NCI-H69 (cell line): ENCODE measurements at regions not wholly inside any gene's neighbourhood (a gene's known extent, or its start where the extent isn't known, plus 50 kb on each side); places are given as distances from the start of the nearest gene placed in this dataset.
"Not testable (repeated sequence)": the region's sequence is repeated elsewhere in the genome, so short reads cannot be mapped to it uniquely, and the experiment has no call there.

ENCODE experiments used
- DNase-seq: peaks from one replicate; lab custom pipeline; 2025; lab: John Stamatoyannopoulos, UW

DNA sequence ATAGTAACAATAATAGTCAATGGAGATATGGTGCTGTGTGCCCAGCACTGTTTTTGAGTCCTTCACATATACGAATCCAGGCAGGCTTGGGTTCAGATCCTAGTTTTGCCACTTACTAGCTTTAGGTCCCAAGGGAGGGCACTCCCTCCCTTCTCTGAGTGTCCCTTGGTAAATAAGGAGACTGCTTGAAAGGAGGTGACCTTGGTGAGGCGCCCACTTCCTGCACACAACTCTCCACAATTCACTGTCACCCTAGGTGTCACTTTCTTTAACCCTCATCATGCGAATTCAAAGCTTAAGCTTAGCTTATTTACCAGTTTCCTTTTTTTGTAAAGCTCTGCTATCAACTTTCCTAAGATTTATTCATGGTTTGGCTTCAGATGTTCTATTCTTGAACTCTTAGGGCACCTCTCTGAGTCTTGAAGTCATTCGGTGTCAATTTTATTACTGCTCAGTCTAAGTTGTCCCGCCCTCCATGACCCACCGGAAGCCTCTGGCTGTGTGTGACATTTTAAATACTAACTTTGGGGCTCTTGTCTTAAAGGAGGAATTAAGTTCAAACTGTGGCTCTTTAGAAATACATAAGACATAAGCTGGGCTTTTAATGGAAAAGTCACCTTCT is 170.7 kb upstream of the ZNF618 start:
- DNase-seq = no peak

DNA sequence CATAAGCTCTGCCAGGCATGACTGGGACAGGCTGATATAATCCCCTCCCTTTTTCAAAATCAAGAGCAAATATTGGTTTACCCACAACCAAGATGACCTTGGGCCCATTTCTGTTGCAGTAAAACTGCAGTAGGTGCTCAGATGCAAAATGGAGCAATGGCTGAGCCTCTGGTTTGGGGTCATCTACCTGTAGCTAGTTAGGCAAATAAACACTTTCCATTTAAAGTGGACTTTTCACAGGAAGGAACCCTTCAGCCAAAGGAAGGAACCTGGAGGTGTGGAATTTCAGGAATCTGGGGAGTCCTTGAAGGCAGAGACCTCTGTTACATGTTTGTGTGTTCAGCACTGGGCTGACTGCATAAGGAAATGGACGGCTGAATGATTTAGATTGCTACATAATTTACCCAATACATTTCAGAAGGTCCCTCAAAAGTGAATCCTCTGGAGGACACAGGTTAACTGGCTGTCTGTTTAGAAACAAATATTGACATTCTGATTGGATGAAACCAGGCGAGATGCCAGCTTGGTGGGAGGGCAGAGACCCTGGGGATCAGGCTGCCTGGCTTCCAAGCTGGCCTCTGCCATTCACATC is 170.1 kb upstream of the ZNF618 start:
- peak; percentile 11 for DNase-seq

DNA sequence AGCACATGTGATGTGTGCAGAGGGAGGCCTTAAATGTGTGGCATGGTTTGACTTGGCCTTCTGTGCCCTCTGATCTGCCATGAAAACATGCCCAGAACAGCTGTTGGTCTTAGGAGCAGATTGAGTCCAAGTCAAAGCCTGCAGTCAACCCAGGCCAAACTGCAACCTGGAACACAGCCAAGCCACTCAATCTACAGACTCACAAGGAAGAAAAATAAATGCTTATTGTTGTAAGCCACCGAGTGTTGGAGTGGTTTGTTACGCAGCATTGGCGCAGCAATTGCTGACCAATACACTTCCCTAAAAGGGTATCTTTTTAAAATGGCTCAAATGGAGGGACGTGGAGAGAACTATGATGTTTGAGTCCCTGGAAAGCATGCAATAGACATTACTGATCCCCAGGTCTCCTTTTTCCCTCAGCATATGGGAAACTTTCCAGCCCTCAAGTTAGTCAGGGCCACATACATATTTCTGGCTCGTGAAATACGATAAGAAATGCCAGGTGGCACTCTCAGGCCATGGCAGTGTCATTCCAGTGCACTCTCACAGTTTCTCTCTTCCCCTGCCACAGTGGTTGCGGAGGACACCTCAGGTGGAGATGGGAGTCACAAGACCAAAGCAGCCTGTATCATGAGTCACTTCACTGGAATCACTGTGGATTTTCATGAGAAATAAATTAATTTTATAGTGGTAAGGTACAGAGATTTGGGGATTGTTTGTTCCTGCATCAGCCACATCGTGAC is 168.0 kb upstream of the ZNF618 start:
- no peak for DNase-seq

DNA sequence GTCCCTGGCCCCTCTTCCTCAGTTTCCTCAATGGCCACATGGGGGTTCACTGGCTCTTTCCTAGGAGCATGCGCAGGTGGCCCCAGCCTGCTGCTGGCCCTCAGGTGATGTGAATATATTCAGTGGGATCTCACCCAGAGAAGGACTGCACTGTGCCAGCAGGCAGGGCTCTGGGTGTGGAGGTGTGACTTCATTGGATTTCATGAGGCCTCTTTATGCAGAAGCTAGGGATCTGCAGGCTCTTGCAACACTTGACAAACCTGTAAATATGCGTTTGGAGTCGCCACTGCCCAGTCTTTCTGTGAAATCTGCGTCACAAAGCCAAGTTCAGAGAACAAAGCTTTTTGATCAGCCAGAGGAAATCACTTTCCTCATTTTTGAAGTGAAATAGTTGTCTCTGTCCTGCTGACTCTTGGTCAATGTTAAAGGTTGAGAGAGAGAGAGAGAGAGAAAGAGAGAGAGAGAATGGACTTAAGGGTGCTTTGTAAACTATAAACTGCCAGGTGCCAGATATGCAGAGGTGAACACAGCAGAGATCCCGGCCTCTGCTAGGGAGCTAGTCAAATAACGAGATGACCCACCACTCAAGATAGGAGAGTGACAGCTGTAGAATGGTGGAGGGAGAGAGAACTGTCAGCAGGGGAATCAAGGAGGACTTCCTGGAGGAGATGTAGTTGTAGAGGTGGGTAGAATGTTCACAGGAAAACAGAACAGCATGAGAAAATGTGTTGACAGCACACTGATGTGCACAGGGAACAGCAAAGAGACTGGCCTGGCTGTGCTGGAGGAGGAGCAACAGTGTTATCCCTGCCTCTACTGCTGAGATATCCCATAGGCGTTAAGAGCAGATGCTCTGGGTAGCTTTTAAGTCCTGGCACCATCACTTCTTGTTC is 167.0 kb upstream of the ZNF618 start:
- no peak for DNase-seq

DNA sequence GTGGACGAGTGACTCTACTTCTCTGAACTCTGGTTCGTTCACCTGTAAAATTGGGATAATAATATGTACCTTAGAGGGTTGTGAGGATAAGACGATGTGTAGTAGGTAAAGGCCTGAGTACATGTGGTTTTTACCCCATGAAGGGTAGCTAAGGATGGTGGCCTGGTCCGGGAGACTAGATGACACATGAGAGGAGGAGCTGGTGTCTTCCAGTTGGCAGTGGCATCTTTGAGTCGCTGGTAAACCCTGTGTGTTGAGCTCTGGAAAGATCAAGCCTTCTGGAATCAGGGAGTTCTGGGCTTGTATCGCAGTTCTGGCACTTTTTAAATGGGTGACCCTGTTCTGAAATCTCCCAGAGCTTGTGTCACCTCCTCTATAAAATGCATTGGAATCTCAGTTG is 166.4 kb upstream of the ZNF618 start:
- DNase-seq = no peak

DNA sequence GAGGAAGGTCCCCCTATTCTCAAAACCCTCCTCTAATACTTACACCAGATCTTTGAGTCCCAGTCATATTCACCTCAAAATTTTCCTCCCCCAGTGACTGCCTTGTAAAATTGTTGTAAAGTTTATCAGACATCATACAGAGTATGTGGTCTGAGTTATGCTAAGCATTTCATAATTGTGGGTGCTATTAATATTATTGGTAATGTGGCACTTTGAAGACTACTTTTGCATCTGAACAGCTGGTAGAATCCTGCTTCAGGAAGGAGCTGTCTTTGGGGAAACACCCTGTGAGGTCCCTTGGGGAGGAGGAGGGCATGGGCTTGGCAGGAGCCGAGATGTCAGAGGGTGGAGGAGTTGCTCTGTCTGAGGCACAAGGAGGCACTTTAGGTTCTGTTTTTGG is 164.9 kb upstream of the ZNF618 start:
- no peak for DNase-seq

DNA sequence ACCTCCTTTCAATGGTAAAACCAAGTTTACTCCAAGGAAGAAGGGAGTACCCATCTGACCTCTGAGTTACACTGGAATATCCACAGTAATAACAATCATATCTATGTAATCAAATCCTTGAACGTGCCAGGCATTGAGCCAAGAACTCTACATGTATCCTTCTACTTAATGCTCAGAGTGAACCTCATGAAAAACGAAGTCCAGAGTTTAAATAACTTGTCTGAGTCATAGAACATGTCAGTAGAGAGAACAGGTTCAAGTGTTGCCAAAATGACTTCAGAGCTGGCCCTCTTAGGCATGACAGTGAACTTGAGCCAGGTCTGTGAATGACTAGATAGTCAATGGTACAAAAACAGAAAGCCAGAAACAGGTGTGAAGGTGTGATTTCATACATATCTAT is 164.1 kb upstream of the ZNF618 start:
- no peak for DNase-seq

DNA sequence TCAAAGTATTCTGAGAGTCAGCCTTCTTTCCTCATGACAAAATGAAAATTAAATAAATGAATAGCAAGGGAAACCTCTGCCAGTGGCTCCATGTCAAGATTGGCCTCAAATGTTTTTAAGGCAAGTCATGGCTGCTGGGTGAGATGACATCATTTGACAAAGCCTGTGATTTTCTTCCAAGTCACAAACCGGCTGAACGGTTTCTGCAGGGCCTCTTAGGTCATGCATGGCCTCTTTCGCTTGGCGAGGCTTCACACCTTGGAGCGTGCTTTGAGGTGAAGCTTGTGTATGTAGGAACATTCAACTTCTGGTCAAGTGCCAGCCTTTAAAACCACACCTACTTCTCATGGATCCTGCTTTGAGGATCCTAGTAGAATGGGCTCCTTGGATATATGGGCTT is 161.0 kb upstream of the ZNF618 start:
- no peak for DNase-seq

DNA sequence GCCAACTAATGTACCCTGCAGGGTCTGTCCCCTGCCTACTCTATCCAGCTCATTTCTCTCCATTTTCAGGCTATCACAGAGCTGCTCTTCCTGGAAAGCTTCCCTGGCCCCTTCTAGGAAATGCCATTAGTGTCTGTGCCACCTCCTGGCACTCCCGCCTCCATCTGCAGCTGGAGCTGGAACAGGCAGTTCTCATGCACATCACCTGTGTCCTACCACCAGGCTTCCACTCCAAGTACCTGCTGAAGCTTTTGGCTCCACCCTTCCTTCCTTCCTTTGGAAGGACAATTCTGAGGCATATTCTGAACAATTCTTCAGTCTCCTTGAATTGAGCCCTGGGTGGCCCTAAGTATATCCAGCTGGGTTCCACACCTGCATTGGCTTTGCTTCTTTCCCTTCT is 156.2 kb upstream of the ZNF618 start:
- DNase-seq = no peak

DNA sequence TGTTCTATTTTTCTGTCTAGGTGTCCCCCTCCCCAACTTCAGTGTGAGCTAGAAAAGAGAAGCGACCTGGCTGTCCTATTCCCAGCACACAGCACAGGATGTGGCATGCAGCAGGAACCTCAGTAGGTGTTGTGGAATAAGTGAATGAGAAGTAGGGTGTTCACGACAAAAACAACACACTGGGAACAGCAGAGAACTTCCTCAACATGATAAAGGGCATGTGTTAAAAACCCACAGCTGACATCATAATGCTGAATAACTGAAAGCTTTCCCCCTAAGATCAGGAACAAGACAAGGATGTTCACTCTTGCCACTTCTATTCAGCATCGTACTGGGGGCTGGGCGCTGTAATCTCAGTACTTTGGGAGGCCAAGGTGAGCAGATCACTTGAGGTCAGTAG is 155.6 kb upstream of the ZNF618 start:
- no peak for DNase-seq

DNA sequence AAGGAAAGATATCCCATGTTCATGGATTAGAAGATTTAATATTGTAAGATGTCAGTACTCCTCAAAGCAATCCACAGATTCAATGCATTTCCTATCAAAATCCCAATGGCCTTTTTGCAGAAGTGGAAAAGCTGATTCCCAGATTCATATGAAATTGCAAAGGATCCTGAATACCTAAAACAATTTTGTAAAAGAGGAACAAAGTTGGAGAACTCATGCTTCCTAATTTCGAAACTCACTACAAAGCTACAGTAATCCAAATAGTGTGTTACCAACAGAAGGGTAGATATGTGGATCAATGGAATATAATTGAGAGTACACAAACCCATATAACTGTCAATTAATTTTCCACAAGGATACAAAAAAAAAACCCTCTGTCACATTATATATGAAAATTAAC is 154.3 kb upstream of the ZNF618 start:
- DNase-seq = no peak

DNA sequence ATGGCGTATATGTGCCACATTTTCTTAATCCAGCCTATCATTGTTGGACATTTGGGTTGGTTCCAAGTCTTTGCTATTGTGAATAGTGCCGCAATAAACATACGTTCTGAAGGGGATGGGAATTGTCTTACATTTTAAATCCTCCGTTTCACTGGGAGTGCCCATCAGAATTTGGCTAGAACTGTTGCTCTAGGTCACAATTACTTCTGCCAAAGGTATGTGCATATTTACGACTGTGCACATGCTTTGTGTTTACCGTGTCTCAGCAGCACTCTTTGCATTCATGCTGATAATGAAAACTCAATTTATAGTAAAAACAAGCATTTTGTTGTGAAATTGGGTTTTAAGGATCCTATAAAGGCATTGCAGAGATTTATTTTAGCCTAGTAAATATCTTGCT is 151.9 kb upstream of the ZNF618 start:
- DNase-seq = no peak

DNA sequence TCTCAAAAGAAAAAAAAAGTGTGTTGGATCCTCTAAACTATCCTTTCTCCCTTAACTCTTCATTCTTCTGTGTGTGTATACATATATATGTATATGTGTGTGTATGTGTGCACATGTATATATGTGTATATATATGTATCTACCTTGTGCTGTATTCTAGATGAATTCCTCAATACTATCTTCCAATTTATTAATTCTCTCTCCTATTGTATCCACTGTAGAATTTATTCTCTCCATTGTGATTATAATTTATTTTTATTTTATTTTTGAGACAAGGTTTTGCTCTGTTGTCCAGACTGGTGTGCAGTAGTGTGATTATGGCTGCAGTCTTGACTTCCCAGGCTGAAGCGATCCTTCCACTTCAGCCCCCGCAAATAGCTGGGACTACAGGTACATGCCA is 147.1 kb upstream of the ZNF618 start:
- no peak for DNase-seq

DNA sequence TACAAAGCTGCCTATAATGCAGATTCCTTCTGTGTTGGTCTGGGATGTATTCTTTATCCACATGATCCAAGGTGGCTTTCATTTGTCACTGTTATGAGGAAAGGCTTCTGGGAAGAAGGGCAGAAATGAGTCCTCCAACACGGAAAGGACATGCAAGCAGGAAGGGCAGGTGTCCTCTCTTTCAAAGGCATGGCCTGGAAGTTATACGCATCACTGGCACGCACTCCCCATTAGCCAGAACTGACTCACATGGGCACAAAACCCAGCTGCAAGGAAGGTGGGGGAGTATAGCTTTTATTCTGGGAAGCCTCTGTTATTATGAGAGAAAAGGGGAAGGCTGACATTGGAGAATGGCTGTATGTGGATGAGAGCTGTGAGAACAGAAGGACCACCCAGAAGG is 141.3 kb upstream of the ZNF618 start:
- no peak for DNase-seq

DNA sequence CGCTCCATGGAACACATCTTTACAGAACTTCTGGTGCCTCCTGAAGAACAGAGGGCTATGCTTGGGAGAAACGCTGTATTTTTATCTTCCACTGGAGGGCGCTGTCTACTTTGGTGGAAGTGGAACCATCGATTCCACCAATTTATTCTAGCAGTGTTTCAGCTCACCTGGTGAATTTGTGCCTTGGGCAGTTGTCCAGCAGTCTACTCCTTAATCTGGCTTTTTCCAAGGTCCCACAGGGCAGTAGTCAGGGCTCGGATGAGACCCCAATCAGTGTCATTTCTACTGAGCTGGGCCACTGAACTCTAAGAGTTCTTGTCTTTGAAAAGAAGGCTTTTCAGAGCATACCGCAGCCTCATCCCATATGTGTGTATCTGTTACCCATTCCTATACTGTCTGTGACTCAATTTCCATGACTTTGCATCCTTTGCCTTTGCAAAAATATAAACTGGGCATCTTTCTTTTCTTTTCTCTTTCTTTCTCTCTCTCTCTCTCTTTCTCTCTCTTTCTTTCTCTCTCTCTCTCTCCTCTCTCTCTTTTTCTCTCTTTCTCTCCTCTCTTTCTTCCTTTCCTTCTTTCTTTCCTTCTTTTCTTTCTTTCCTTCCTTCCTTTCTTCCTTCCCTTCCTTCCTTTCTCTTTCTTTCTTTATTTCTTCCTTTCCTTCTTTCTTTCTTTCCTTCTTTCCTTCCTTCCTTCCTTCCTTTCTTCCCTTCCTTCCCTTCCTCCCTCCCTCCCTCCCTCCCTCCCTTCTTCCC is 138.4 kb upstream of the ZNF618 start:
- DNase-seq = peak; percentile 69

DNA sequence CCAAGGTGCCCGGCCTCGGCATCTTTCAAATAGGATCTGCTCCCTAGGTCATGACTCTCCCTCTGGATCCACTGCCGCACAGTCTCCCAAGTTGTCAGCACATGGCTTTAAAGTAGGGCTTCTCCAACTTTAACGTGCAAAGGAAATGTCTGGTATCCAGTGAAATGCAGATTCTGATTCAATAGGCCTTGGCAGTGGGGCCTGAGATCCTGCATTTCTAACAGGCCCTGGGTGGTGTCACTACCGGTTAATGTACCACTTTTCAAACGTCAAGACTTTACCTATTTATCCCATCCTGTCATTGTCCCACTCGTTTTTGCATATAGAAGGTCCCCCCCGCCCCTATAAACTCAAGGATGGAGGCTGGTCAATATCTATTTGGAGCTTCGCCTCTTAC is 137.6 kb upstream of the ZNF618 start:
- DNase-seq = no peak

DNA sequence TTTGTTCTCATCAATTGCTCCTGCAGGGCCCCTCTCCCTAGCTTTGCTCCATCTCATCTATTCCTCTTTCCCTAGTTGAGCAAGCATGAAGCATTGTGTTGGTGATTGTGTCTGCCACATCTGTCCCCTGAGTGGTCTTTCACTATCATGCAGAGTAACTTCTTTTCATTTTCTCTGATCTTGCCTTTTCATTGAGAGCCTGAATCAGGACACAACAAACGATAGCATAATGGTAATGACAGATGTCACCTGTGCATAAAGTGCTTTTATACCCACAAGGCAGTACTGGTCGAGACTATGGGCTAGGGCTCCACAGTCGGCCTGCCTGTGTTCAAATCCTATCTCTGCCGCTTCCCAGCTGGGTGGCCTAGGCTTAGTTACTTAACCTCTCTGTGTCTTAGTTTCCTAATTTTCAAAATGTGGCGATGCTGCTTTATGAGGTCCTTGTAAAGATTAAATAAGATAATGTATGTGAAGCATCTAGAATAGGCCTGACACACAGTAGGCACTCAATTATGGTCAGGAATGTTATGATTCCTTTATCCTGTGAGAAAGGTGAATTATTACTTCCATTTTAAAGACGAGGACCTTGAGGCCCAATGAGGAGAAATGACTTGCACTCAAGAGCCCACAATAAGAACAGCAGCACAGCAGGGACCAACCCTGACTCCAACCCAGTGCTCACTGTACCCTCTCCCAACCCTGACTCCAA is 137.1 kb upstream of the ZNF618 start:
- peak; percentile 12 for DNase-seq

DNA sequence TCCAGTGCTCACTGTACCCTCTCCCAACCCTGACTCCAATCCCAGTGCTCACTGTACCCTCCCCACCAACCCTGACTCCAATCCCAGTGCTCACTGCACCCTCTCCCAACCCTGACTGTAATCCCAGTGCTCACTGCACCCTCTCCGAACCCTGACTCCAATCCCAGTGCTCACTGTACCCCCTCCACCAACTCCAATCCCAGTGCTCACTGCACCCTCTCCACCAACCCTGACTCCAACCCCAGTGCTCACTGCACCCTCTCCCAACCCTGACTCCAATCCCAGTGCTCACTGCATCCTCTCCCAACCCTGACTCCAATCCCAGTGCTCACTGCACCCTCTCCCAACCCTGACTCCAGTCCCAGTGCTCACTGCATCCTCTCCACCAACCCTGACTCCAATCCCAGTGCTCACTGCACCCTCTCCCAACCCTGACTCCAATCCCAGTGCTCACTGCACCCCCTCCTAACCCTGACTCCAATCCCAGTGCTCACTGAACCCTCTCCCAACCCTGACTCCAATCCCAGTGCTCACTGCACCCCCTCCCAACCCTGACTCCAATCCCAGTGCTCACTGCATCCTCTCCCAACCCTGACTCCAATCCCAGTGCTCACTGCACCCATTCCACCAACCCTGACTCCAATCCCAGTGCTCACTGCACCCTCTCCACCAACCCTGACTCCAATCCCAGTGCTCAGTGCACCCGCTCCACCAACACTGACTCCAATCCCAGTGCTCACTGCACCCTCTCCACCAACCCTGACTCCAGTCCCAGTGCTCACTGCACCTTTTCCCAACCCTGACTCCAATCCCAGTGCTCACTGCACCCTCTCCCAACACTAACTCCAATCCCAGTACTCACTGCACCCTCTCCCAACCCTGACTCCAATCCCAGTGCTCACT is 136.3 kb upstream of the ZNF618 start:
- not testable (repeated sequence) for DNase-seq

DNA sequence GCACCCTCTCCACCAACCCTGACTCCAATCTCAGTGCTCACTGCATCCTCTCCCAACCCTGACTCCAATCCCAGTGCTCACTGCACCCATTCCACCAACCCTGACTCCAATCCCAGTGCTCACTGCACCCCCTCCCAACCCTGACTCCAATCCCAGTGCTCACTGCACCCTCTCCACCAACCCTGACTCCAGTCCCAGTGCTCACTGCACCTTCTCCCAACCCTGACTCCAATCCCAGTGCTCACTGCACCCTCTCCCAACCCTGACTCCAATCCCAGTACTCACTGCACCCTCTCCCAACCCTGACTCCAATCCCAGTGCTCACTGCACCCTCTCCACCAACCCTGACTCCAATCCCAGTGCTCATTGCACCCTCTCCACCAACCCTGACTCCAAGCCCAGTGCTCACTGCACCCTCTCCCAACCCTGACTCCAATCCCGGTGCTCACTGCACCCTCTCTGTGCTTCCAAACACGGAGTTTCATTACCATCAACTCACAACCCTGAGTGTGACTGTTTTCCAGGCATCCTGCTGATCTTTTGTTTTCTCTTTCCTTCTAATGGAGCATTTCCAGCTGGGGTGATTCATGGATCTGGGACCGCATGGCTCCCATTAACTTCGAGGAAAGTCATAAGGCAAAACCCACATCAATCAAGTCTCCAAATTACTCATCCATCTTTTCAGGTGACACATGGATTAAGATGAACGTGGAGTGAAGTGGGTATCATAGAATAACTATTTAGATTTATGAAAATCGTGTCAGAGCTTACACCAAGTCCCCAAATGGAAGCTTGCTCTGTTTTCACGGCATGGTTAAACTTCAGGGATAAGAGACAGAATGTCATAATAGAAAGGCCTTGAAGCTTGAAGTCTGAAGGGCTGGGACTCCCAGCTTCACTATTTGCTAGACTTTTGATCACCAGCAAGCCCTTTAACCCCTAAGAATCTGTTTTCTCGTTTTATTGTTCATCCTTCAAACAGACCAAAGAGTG is 135.3 kb upstream of the ZNF618 start:
- peak; percentile 24 for DNase-seq
